ENCODE measurements at regions not wholly inside any gene's neighbourhood (a gene's known extent, or its start where the extent isn't known, plus 50 kb on each side); places are given as distances from the start of the nearest gene placed in this dataset.
A peak's percentile ranks its signal among the peaks of the same experiment; 100 is the strongest.

GRCh38 chr1:71196685-71197084, 115.8 kb upstream of the ZRANB2 start:
- H3K4me3 ChIP-seq (ENCODE audit: low read depth, low read length), result no peak overlapping the region
- TF ChIP-seq, protein P1, sequence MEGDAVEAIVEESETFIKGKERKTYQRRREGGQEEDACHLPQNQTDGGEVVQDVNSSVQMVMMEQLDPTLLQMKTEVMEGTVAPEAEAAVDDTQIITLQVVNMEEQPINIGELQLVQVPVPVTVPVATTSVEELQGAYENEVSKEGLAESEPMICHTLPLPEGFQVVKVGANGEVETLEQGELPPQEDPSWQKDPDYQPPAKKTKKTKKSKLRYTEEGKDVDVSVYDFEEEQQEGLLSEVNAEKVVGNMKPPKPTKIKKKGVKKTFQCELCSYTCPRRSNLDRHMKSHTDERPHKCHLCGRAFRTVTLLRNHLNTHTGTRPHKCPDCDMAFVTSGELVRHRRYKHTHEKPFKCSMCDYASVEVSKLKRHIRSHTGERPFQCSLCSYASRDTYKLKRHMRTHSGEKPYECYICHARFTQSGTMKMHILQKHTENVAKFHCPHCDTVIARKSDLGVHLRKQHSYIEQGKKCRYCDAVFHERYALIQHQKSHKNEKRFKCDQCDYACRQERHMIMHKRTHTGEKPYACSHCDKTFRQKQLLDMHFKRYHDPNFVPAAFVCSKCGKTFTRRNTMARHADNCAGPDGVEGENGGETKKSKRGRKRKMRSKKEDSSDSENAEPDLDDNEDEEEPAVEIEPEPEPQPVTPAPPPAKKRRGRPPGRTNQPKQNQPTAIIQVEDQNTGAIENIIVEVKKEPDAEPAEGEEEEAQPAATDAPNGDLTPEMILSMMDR (conservative IDR thresholded peaks at IDR 0.05; ENCODE audit: low read depth, low read length), result peak; percentile 34
- DNase-seq (ENCODE audit: low read depth), result peak; percentile 37

GRCh38 chr1:71193153-71193552, 112.3 kb upstream of the ZRANB2 start:
- TF ChIP-seq, protein P1 (conservative IDR thresholded peaks at IDR 0.05; ENCODE audit: low read depth, low read length), result no peak
- no peak overlapping the region for H3K4me3 ChIP-seq (ENCODE audit: low read depth, low read length)

GRCh38 chr1:71191520-71191919, 110.7 kb upstream of the ZRANB2 start:
- TF ChIP-seq, protein P1 (conservative IDR thresholded peaks at IDR 0.05; ENCODE audit: low read depth, low read length), result no peak
- DNase-seq (ENCODE audit: low read depth), result no peak
- no peak overlapping the region for H3K4me3 ChIP-seq (ENCODE audit: low read depth, low read length)

More at GRCh38 chr1:71193153-71193552, 112.3 kb upstream of the ZRANB2 start:
- no peak for DNase-seq (ENCODE audit: low read depth)

GRCh38 chr1:71190843-71191242, 110.0 kb upstream of the ZRANB2 start:
- no peak for DNase-seq (ENCODE audit: low read depth)
- TF ChIP-seq, protein P1 (conservative IDR thresholded peaks at IDR 0.05; ENCODE audit: low read depth, low read length), result no peak

GRCh38 chr1:71184410-71184809, 103.6 kb upstream of the ZRANB2 start:
- TF ChIP-seq, protein P1 (conservative IDR thresholded peaks at IDR 0.05; ENCODE audit: low read depth, low read length), result no peak
- DNase-seq (ENCODE audit: low read depth), result no peak

More at GRCh38 chr1:71190843-71191242, 110.0 kb upstream of the ZRANB2 start:
- no peak overlapping the region for H3K4me3 ChIP-seq (ENCODE audit: low read depth, low read length)

GRCh38 chr1:71179997-71180396, 99.2 kb upstream of the ZRANB2 start:
- no peak for DNase-seq (ENCODE audit: low read depth)
- no peak overlapping the region for H3K4me3 ChIP-seq (ENCODE audit: low read depth, low read length)
- TF ChIP-seq, protein P1 (conservative IDR thresholded peaks at IDR 0.05; ENCODE audit: low read depth, low read length), result no peak

More at GRCh38 chr1:71184410-71184809, 103.6 kb upstream of the ZRANB2 start:
- no peak overlapping the region for H3K4me3 ChIP-seq (ENCODE audit: low read depth, low read length)

- H3K4me3 ChIP-seq (ENCODE audit: low read depth, low read length), result no peak overlapping the region
- DNase-seq (ENCODE audit: low read depth), result no peak
- TF ChIP-seq, protein P1 (conservative IDR thresholded peaks at IDR 0.05; ENCODE audit: low read depth, low read length), result no peak
These were observed 90.1 kb upstream of the ZRANB2 start for GRCh38 chr1:71170925-71171324.

Measured in choroid plexus epithelial cell (primary cell).